ENCODE measurements at regions not wholly inside any gene's neighbourhood (a gene's known extent, or its start where the extent isn't known, plus 50 kb on each side); places are given as distances from the start of the nearest gene placed in this dataset.

- TF ChIP-seq, protein P1, sequence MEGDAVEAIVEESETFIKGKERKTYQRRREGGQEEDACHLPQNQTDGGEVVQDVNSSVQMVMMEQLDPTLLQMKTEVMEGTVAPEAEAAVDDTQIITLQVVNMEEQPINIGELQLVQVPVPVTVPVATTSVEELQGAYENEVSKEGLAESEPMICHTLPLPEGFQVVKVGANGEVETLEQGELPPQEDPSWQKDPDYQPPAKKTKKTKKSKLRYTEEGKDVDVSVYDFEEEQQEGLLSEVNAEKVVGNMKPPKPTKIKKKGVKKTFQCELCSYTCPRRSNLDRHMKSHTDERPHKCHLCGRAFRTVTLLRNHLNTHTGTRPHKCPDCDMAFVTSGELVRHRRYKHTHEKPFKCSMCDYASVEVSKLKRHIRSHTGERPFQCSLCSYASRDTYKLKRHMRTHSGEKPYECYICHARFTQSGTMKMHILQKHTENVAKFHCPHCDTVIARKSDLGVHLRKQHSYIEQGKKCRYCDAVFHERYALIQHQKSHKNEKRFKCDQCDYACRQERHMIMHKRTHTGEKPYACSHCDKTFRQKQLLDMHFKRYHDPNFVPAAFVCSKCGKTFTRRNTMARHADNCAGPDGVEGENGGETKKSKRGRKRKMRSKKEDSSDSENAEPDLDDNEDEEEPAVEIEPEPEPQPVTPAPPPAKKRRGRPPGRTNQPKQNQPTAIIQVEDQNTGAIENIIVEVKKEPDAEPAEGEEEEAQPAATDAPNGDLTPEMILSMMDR (IDR thresholded peaks at IDR 0.05; ENCODE audit: poor library complexity), result no peak
- TF ChIP-seq EZH2phosphoT487 (IDR thresholded peaks at IDR 0.05; ENCODE audit: low read depth, severe bottlenecking, unreplicated experiment), result no peak
Measured at GRCh38 chr5:52275639-52276038, 512.1 kb upstream of the ITGA1 start.

Measured in hepatocyte (in vitro differentiated cells).